ENCODE measurements at regions not wholly inside any gene's neighbourhood (a gene's known extent, or its start where the extent isn't known, plus 50 kb on each side); places are given as distances from the start of the nearest gene placed in this dataset.

GRCh38 chr2:46843316-46843715 lies 72.3 kb downstream of the MCFD2 start:
- intact Hi-C loops (cut with DNase I; ENCODE audit: low total_unique reads): no loop called here
- Histone ChIP-seq H3K9me3 (no peaks in the 10 kb centered on the region), H3K27me3 (no peaks in the 10 kb centered on the region), H3K4me3 (no peak overlapping the region), H3K36me3 (no peaks in the 10 kb centered on the region), H3K27ac (no peak overlapping the region), H3K4me1 (peaks cover 6 to 33% (median 31%) of the 10 kb centered on the region in 4 donors)
- TF ChIP-seq CTCF (IDR thresholded peaks at IDR 0.05): no peak
- DNase-seq: no peak

DNA sequence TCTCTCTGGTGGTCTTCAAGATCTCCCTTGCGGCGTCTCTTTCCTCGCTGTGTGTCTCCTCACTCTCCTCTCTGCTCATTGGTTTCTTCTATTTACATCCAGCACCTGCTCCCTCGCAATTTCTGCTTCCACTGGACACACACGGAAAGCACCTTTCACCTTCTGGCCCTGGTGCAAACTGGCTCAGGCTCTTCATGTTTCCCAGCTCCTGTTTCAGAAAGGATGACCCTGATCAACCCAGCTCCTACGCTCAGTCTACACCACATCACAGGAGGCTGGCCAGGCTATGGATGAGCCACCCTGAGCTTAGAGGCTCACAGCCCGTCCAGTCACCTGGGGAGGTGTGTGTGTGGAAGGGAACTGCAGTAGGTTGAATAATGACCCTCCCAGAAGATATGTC lies 72.7 kb downstream of the MCFD2 start:
- no peaks in the 10 kb centered on the region for H3K36me3 ChIP-seq
- no peak for TF ChIP-seq CTCF (IDR thresholded peaks at IDR 0.05)
- no peaks in the 10 kb centered on the region for H3K27me3 ChIP-seq
- intact Hi-C loops (cut with DNase I; ENCODE audit: low total_unique reads): no loop called here
- no peak overlapping the region for H3K4me3 ChIP-seq
- DNase-seq: peak in 1 of 2 donors; percentile 33
- H3K4me1 ChIP-seq: peaks cover 6 to 28% (median 27%) of the 10 kb centered on the region in 4 donors
- H3K27ac ChIP-seq: no peak overlapping the region
- H3K9me3 ChIP-seq: no peaks in the 10 kb centered on the region

- H3K27ac ChIP-seq: no peak overlapping the region
- DNase-seq: peak in 1 of 2 donors; percentile 52
These were observed 74.0 kb downstream of the MCFD2 start for GRCh38 chr2:46841621-46842020.

GRCh38 chr2:46839045-46839444 lies 76.6 kb downstream of the MCFD2 start:
- H3K4me1 ChIP-seq: peaks cover 0 to 15% (median 2%) of the 10 kb centered on the region in 4 donors
- no peaks in the 10 kb centered on the region for H3K9me3 ChIP-seq
- intact Hi-C loops (cut with DNase I; ENCODE audit: low total_unique reads): no loop called here
- no peak for TF ChIP-seq CTCF (IDR thresholded peaks at IDR 0.05)
- DNase-seq: peak in 1 of 2 donors; percentile 34
- no peak overlapping the region for H3K4me3 ChIP-seq
- H3K27me3 ChIP-seq: no peaks in the 10 kb centered on the region
- no peaks in the 10 kb centered on the region for H3K36me3 ChIP-seq
- no peak overlapping the region for H3K27ac ChIP-seq

More at GRCh38 chr2:46841621-46842020, 74.0 kb downstream of the MCFD2 start:
- H3K36me3 ChIP-seq: no peaks in the 10 kb centered on the region
- H3K27me3 ChIP-seq: no peaks in the 10 kb centered on the region
- intact Hi-C loops (cut with DNase I; ENCODE audit: low total_unique reads): no loop called here
- TF ChIP-seq CTCF (IDR thresholded peaks at IDR 0.05): no peak
- H3K4me1 ChIP-seq: peaks cover 0 to 19% (median 14%) of the 10 kb centered on the region in 4 donors
- H3K9me3 ChIP-seq: no peaks in the 10 kb centered on the region
- H3K4me3 ChIP-seq: no peak overlapping the region

- intact Hi-C loops (cut with DNase I; ENCODE audit: low total_unique reads): no loop called here
- DNase-seq: no peak
These were observed 77.9 kb downstream of the MCFD2 start for GRCh38 chr2:46837704-46838103.

More at GRCh38 chr2:46837704-46838103, 77.9 kb downstream of the MCFD2 start:
- Histone ChIP-seq H3K27ac (no peak overlapping the region), H3K27me3 (no peaks in the 10 kb centered on the region), H3K4me1 (peaks cover 0 to 15% (median 2%) of the 10 kb centered on the region in 4 donors), H3K4me3 (no peak overlapping the region), H3K9me3 (no peaks in the 10 kb centered on the region), H3K36me3 (no peaks in the 10 kb centered on the region)
- TF ChIP-seq CTCF (IDR thresholded peaks at IDR 0.05): no peak

All from tibial artery (tissue), 4 donors.